Peyer's patch (tissue), 4 donors: ENCODE measurements at regions not wholly inside any gene's neighbourhood (a gene's known extent, or its start where the extent isn't known, plus 50 kb on each side); places are given as distances from the start of the nearest gene placed in this dataset.

Experiments
- CTCF ChIP-seq, 6 experiments: fragments of 450-650 bp in 4 of 6; fragments of 200-600 bp in 2 of 6; sonication (generic) in 1 of 6; IDR thresholded peaks; one replicate each; pipeline ENCODE4 v1.5.1; 2017 to 2019; ENCODE audit warnings: antibody characterized with exemption in 6 of 6, mild to moderate bottlenecking in 3 of 6, moderate library complexity in 1 of 6
- POLR2A ChIP-seq, 2 donors: fragments of 450-650 bp; IDR thresholded peaks; one replicate each; pipeline ENCODE4 v1.5.1; 2017; ENCODE audit warnings: antibody characterized with exemption in 2 of 2, mild to moderate bottlenecking in 2 of 2, moderate library complexity in 2 of 2

DNA sequence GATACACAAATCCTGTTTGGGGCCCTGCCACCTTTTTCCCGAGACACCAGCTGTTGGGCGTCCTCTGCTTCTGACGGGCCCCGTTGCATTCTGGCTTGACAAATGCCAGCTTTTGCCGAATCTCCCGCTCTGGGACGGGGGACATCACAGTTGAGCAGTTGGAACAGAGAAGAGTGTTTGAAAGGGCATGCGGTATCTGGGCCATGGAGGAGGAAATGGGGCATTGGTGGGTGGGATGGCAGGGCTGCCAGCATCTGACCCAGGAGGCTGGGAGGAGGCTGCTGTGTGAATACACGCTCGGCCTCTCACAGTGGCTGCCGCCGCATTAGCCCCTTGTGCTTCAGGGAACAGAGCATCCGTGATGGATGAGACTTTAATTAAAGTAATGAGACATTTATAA, 184.3 kb upstream of the TNRC6C start:
- no peak for TF ChIP-seq POLR2A (IDR thresholded peaks at IDR 0.05)
- TF ChIP-seq CTCF (IDR thresholded peaks at IDR 0.05): no peak
